Activated CD4-positive, alpha-beta memory T cell treated with anti-CD3 and anti-CD28 coated beads for 36 hours (primary cell): ENCODE measurements at regions not wholly inside any gene's neighbourhood (a gene's known extent, or its start where the extent isn't known, plus 50 kb on each side); places are given as distances from the start of the nearest gene placed in this dataset.

Experiments used
- CTCF ChIA-PET: fragments of 350-600 bp; sonication (Branson Sonifier 250); formaldehyde crosslinking; loops from one replicate; lab custom pipeline; 2021; ENCODE audit warnings: antibody characterized with exemption, inconsistent platforms; lab: Charles Lee
- POLR2A ChIA-PET: fragments of 350-600 bp; sonication (Branson Sonifier 250); formaldehyde crosslinking; loops from one replicate; lab custom pipeline; 2021; ENCODE audit warnings: antibody characterized with exemption; lab: Charles Lee
- DNase-seq: peaks from one replicate; pipeline ENCODE4 v3.0.0-alpha.2; 2020
- H3K27ac Mint-ChIP-seq: one replicate; pipeline ENCODE4 v1.8.0; 2021; ENCODE audit warnings: mixed read lengths
- H3K27me3 Mint-ChIP-seq: one replicate; pipeline ENCODE4 v1.8.0; 2021; ENCODE audit warnings: mixed read lengths
- H3K36me3 Mint-ChIP-seq: one replicate; pipeline ENCODE4 v1.8.0; 2021; ENCODE audit warnings: mixed read lengths
- H3K4me1 Mint-ChIP-seq: one replicate; pipeline ENCODE4 v1.8.0; 2021; ENCODE audit warnings: low read depth, mixed read lengths
- H3K4me3 Mint-ChIP-seq: one replicate; pipeline ENCODE4 v1.8.0; 2021; ENCODE audit warnings: mild to moderate bottlenecking, mixed read lengths
- H3K9me3 Mint-ChIP-seq: one replicate; pipeline ENCODE4 v1.8.0; 2021; ENCODE audit warnings: mixed read lengths
- intact Hi-C: fragments of 100-400 bp; cut with micrococcal nuclease; formaldehyde crosslinking; loops from one replicate; pipeline ENCODE4 v1.15.1; 2023

DNA sequence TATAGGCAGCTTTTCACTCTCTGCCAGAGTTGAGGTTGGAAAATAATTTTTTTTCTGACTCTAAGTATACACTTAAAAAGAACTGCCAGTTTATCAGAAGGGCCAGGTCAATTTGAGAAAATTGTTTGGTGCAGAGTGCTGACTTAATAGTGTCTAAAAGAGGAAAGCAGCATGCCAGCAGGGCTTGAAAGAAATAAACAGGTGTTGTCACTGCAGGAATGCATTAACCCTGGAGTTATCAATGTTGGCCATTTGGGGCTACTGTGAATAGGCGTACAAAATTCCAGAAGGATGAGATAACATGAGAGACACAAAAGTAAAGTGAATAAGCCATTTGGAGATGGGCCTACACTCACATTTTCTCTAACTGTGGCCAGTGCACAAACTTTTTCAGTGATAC is 220.6 kb upstream of the PLD5 start:
- intact Hi-C loops, result no loop called here
- no peak for DNase-seq
- CTCF ChIA-PET, result no interaction called here
- Mint-ChIP-seq H3K36me3 (no peaks in the 10 kb centered on the region), H3K27ac (no peak overlapping the region), H3K27me3 (no peaks in the 10 kb centered on the region), H3K9me3 (peaks cover 5% of the 10 kb centered on the region), H3K4me3 (no peak overlapping the region), H3K4me1 (no peaks in the 10 kb centered on the region)
- POLR2A ChIA-PET, result no interaction called here

DNA sequence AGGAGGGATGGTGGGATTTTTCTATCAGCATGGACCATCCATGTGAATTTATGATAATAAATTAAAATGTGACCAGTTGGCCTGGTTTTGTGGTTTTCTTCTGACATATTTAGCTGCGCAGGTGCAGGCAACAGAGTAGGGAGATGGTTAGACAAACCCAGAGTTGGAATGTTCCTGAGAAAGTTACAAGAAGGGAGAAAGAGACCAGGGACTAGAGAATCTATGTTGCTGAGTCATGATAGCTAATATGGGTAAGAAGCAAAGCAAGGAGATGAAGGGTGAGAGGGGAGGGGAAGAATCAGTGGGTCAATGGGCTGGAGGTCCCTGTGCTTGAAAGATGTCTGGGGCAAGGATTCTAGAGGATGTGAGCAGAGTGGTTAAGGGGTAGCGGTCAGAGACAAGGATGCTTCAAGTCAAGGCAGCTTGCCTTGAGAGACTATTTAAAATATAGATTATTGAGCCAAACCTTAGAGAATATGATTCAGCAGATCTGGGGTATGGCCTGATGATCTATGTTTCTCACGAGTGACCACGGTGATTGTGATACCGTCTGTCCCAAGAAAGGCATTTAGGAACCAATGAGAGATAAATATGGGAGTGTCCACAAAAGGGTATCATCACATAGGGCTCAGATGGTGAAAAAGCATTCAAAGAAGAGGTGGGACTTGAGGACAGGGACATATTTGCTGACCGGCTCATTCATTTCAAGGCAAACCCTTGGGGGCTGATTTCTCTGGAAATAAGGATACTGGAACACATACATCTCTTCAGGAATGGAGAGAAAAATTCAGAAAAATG is 219.7 kb upstream of the PLD5 start:
- ChIA-PET CTCF (no interaction called here), POLR2A (no interaction called here)
- no peak for DNase-seq
- intact Hi-C loops, result no loop called here
- Mint-ChIP-seq H3K27ac (no peak overlapping the region), H3K4me3 (no peak overlapping the region), H3K27me3 (no peaks in the 10 kb centered on the region), H3K4me1 (no peaks in the 10 kb centered on the region), H3K36me3 (no peaks in the 10 kb centered on the region), H3K9me3 (peaks cover 5% of the 10 kb centered on the region)

DNA sequence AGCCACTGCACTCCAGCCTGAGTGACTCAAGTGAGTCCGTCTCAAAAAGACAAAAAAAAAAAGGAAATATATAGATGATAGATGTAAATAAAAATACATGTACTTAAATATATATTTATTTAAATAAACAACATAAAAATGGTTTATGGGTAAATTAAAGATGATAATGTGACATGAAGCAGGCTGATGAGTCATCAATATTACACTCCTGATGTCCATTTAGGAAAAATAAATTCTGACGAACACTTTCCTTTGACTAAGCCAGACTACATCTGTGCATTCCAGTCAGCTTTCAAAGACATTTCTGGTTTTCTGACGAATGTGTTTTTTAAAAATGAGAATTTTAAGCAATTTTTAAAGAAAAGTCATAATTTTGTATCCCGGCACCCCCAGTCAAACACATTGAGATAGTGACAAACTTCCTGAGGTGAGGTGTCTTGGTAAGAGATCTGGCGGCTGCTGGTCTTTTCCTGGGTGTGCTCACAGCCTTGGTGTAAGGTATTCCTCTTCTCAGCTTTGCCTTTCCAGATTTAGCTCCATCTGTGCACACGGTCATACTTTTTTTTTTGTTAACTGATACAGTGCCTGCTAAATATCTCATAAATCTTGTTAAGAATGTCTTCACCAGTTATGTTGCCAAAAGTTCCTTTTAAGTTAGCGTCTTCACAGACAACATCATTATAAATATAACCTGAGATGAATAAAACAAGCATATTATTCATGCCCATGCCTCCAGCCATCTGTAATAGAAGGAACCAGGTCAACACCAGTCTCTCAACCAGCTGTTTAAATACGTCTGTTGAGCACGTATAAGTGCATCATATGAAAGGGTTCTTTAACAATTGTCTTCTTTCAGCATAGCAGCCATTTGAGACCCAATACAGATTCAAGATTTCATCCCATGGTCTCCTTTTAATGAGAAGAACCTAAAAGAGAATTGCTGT is 214.5 kb upstream of the PLD5 start:
- Mint-ChIP-seq H3K4me1 (no peaks in the 10 kb centered on the region), H3K27me3 (no peaks in the 10 kb centered on the region), H3K36me3 (no peaks in the 10 kb centered on the region), H3K9me3 (peaks cover 5% of the 10 kb centered on the region), H3K27ac (no peak overlapping the region), H3K4me3 (no peak overlapping the region)
- ChIA-PET POLR2A (no interaction called here), CTCF (no interaction called here)
- DNase-seq, result no peak
- intact Hi-C loops, result no loop called here

DNA sequence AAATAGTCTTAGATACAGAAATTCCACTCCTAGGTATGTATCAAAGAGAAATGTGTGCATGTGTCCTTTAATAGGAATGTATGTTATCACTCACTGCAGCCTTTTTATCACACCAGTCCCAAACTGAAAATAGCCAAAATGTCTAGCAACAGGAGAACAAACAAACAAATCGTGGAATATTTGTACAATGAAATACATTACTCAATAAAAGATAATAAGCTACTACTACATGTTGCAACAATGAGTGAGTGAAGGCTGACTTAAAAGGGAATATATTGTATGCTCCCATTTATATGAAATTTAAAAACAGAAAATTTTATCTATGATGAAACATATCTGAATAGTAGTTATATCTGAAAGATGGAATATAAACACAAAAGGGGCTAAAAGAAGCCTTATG is 212.1 kb upstream of the PLD5 start:
- no peaks in the 10 kb centered on the region for H3K4me1 Mint-ChIP-seq
- POLR2A ChIA-PET, result no interaction called here
- H3K36me3 Mint-ChIP-seq, result no peaks in the 10 kb centered on the region
- no peak overlapping the region for H3K4me3 Mint-ChIP-seq
- DNase-seq, result no peak
- peaks cover 10% of the 10 kb centered on the region for H3K9me3 Mint-ChIP-seq
- intact Hi-C loops, result no loop called here
- CTCF ChIA-PET, result no interaction called here
- no peaks in the 10 kb centered on the region for H3K27me3 Mint-ChIP-seq
- H3K27ac Mint-ChIP-seq, result no peak overlapping the region

DNA sequence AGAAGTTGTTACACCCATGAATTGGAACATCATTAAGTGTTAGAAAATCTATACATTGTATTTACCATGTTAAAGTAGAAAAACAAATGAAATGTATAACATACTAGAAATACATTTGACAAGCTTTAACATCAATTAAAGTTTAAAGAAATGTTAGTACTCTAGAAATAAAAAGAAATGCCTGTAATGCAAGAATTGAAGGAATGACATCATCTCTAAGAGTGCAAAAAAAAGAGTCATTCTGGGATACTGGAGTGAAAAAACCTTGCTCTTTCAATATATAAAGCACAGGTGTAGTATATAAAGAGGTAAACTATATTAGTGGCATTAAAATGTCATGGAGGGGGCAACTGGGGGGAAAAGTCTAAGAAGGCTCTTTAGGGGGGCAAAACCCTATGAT is 210.8 kb upstream of the PLD5 start:
- Mint-ChIP-seq H3K27ac (no peak overlapping the region), H3K27me3 (no peaks in the 10 kb centered on the region), H3K36me3 (no peaks in the 10 kb centered on the region), H3K4me3 (no peak overlapping the region), H3K9me3 (peaks cover 4% of the 10 kb centered on the region), H3K4me1 (no peaks in the 10 kb centered on the region)
- CTCF ChIA-PET, result no interaction called here
- POLR2A ChIA-PET, result no interaction called here
- no peak for DNase-seq
- intact Hi-C loops, result no loop called here

DNA sequence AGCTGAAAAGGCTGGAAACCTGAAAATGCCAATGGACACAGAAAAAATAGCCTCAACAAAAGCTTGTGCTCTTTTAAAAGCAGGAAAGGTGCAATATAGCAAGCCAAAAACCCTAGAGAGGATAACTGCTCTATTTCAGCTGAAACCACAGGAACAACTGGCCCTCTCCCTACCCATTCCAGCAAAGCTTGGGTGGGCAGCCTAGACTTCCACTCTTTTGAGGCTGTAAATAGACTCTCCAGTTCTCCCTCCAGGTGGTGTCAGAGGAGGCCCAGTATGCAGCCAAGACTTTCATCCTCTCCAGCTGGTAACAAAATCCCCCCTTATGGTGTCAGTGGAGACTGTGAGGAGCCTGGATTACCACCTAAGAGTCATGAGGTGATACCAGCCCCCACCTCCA is 206.9 kb upstream of the PLD5 start:
- DNase-seq, result no peak
- H3K9me3 Mint-ChIP-seq, result peaks cover 8% of the 10 kb centered on the region
- intact Hi-C loops, result no loop called here
- no peak overlapping the region for H3K4me3 Mint-ChIP-seq
- H3K36me3 Mint-ChIP-seq, result no peaks in the 10 kb centered on the region
- H3K27me3 Mint-ChIP-seq, result no peaks in the 10 kb centered on the region
- H3K4me1 Mint-ChIP-seq, result no peaks in the 10 kb centered on the region
- no peak overlapping the region for H3K27ac Mint-ChIP-seq
- ChIA-PET POLR2A (no interaction called here), CTCF (no interaction called here)

DNA sequence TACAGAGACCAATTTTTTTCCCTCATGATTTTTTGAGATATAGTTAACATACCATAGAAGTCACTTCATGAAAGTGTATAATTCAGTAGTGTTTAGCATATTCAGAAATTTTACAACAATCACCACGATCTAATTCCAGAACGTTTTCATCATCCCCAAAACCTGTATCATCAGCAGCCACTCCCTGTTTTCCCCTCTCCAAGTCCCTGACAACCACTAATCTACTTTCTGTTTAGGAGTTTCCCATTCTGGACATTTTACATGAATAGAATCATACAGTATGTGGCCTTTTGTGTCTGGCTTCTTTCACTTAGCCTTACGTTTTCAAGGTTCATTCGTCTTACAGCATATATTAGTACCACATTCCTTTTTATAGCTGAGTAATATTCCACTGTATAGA is 204.2 kb upstream of the PLD5 start:
- intact Hi-C loops, result no loop called here
- Mint-ChIP-seq H3K27me3 (no peaks in the 10 kb centered on the region), H3K4me3 (no peak overlapping the region), H3K36me3 (no peaks in the 10 kb centered on the region), H3K9me3 (peaks cover 13% of the 10 kb centered on the region), H3K27ac (no peak overlapping the region), H3K4me1 (no peaks in the 10 kb centered on the region)
- CTCF ChIA-PET, result no interaction called here
- no peak for DNase-seq
- POLR2A ChIA-PET, result no interaction called here

DNA sequence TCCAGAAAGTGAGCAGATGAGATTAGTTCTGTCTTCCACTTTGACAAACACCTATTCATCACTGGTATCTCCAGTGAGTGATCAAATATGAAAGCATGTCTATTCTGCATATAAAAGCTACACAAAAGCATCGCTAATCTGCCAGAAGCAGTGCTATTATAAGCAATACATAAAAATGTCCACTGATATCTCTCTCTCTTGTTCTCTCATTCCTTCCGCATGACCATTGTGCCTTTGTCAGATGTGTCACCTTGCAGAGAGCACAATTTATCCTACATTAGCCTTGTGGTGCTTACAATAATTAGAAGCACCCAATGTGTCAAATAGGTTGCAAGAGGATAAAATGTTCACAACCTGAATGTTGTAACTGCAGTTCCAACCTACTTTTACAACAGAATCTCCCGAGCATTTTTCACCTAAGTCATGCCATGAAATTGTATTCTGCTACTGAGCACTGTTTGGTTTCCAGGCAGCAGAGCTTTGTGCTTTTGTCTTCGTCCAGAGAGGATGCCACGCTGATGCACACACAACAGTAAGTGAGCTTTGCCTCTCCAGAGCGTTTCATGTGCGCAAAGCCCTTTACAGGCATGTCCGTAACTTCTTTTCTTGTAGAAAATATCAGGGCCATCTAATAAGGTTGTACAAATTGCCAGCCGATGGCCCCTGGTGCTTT is 198.7 kb upstream of the PLD5 start:
- intact Hi-C loops, result no loop called here
- ChIA-PET CTCF (no interaction called here), POLR2A (no interaction called here)
- no peak overlapping the region for H3K4me3 Mint-ChIP-seq
- H3K9me3 Mint-ChIP-seq, result peaks cover 13% of the 10 kb centered on the region
- DNase-seq, result no peak
- no peaks in the 10 kb centered on the region for H3K4me1 Mint-ChIP-seq
- no peaks in the 10 kb centered on the region for H3K36me3 Mint-ChIP-seq
- no peak overlapping the region for H3K27ac Mint-ChIP-seq
- no peaks in the 10 kb centered on the region for H3K27me3 Mint-ChIP-seq

DNA sequence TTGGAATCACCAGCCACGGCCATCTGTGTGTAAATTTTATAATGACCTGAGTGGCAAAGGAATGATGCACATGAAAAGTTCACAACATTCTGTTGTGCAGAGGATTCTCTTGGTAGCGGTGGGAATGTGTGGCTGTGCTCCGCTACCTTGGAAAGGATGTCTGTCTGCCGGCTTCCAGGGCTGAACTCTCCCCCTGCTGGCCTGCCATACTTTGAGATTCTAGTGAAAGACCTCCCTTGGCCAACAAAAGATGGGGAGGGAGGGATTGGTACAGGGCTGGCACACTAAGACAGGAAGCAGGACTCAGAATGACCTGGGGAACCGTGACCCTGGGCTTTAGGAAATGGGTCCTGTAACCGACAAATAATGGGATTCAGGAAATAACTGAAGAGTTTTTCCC is 194.5 kb upstream of the PLD5 start:
- intact Hi-C loops, result no loop called here
- ChIA-PET POLR2A (no interaction called here), CTCF (no interaction called here)
- no peaks in the 10 kb centered on the region for H3K27me3 Mint-ChIP-seq
- no peak overlapping the region for H3K27ac Mint-ChIP-seq
- peaks cover 12% of the 10 kb centered on the region for H3K9me3 Mint-ChIP-seq
- no peaks in the 10 kb centered on the region for H3K4me1 Mint-ChIP-seq
- no peak for DNase-seq
- no peak overlapping the region for H3K4me3 Mint-ChIP-seq
- no peaks in the 10 kb centered on the region for H3K36me3 Mint-ChIP-seq

DNA sequence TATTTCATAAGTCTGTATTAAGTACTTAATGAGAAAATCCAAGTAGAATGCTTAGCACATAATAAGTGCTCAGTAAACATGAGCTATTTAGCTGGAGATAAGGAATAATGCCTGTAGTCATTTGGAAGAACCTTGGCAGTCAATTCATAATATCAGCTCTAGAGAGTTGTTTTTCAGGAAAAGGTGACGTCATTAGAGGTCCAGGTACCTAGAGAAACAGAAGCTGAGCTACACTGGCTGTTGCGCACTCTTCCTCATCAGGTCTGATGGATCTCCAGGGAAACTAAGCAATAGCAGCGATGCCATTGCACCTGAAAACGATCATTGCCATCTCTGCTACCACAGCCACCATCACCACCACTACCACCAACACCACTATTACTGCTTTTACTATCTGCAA is 187.8 kb upstream of the PLD5 start:
- H3K4me3 Mint-ChIP-seq, result no peak overlapping the region
- H3K36me3 Mint-ChIP-seq, result no peaks in the 10 kb centered on the region
- no peaks in the 10 kb centered on the region for H3K4me1 Mint-ChIP-seq
- no peaks in the 10 kb centered on the region for H3K27me3 Mint-ChIP-seq
- H3K9me3 Mint-ChIP-seq, result peaks cover 7% of the 10 kb centered on the region
- intact Hi-C loops, result no loop called here
- ChIA-PET POLR2A (no interaction called here), CTCF (no interaction called here)
- no peak overlapping the region for H3K27ac Mint-ChIP-seq
- no peak for DNase-seq

DNA sequence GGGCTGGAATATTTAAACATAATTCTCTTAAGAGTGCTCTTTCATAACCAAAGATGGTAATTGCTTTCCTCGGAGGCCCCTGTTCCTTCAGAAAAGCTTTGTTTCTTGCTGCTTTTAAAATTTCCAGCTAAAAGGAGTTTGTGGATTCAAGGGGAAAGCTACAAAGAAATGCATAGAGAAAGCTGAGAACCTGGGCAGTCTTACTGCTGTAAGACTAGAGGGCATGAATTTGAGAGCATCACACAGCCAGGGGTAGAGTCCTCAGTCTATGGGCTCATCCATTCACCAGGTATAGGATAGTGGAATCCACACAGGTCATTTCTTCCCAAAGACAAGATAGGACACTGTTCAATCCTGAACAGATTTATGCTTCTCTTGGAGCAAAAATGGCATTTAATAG is 186.3 kb upstream of the PLD5 start:
- H3K4me3 Mint-ChIP-seq, result no peak overlapping the region
- CTCF ChIA-PET, result no interaction called here
- no peaks in the 10 kb centered on the region for H3K36me3 Mint-ChIP-seq
- POLR2A ChIA-PET, result no interaction called here
- no peak for DNase-seq
- intact Hi-C loops, result no loop called here
- H3K27me3 Mint-ChIP-seq, result no peaks in the 10 kb centered on the region
- peaks cover 7% of the 10 kb centered on the region for H3K9me3 Mint-ChIP-seq
- no peaks in the 10 kb centered on the region for H3K4me1 Mint-ChIP-seq
- no peak overlapping the region for H3K27ac Mint-ChIP-seq

DNA sequence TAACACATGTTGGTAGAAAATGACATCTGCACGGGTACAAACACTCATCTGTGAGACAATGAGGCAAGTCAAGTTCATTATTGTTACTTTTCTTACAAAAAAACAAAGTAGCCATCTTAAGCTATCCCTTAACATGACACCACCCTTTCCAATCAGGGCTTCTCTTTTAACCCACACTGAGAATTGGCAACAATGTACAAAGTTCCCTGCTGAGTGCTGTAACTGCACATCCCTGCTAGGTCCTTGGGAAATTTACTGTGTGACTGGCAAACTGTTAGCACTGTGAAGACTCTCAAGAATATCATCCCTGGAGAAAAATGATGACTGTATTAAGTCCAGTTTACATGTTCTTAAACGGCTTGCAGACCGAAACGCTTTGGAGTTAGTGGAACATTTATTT is 185.8 kb upstream of the PLD5 start:
- intact Hi-C loops, result no loop called here
- DNase-seq, result no peak
- H3K4me1 Mint-ChIP-seq, result no peaks in the 10 kb centered on the region
- H3K9me3 Mint-ChIP-seq, result peaks cover 7% of the 10 kb centered on the region
- H3K27me3 Mint-ChIP-seq, result no peaks in the 10 kb centered on the region
- no peaks in the 10 kb centered on the region for H3K36me3 Mint-ChIP-seq
- POLR2A ChIA-PET, result no interaction called here
- no peak overlapping the region for H3K4me3 Mint-ChIP-seq
- CTCF ChIA-PET, result no interaction called here
- H3K27ac Mint-ChIP-seq, result no peak overlapping the region
